ENCODE measurements at regions not wholly inside any gene's neighbourhood (a gene's known extent, or its start where the extent isn't known, plus 50 kb on each side); places are given as distances from the start of the nearest gene placed in this dataset.
"Not testable (repeated sequence)": the region's sequence is repeated elsewhere in the genome, so short reads cannot be mapped to it uniquely, and the experiment has no call there.

DNA sequence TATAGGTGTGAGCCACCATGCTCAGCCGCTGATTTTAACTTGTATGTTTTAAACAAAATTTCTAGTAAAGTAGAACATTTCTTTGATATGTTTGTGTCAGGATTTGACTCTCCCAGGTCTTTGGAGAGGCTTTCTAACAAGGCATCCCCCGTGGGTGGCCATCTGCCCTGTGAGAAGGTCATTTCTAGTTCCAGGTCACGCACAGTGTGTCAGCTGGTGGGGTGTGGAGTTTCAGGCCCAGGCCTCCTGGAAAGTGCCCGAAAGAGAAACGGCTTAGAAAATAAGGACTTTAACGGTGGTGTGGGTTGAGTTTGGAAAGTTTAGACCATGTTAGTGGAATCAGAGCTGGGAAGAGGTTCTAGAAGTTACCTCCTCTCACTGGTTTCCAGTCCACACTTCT lies 61.0 kb downstream of the SPDYE17 start:
- not testable (repeated sequence) for H3K27me3 Mint-ChIP-seq (ENCODE audit: low read depth); H3K27ac Mint-ChIP-seq; H3K9me3 Mint-ChIP-seq; H3K36me3 Mint-ChIP-seq (ENCODE audit: low read depth); H3K4me3 Mint-ChIP-seq; H3K4me1 Mint-ChIP-seq

DNA sequence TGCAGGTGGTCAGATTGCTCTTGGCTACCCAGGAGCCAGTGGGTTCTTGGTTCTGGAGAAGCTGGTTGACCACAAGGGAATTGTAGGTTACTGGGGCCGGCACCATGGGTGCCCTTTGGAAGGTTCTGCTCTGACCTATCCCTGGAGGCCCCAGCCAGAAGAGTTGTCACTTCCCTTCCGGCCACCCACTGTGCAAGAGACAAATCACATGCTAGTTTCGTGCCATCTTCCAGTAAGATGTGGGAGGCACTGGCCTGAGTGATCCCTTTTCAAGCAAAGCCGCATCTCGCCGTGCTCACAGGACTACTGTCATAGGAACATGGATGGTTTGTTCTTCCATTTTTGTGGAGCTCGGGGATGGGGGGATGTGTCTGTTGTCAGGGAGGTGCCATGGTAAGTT lies 62.3 kb downstream of the SPDYE17 start:
- not testable (repeated sequence) for H3K27me3 Mint-ChIP-seq (ENCODE audit: low read depth); H3K9me3 Mint-ChIP-seq; H3K4me3 Mint-ChIP-seq; H3K36me3 Mint-ChIP-seq (ENCODE audit: low read depth); H3K27ac Mint-ChIP-seq; H3K4me1 Mint-ChIP-seq

DNA sequence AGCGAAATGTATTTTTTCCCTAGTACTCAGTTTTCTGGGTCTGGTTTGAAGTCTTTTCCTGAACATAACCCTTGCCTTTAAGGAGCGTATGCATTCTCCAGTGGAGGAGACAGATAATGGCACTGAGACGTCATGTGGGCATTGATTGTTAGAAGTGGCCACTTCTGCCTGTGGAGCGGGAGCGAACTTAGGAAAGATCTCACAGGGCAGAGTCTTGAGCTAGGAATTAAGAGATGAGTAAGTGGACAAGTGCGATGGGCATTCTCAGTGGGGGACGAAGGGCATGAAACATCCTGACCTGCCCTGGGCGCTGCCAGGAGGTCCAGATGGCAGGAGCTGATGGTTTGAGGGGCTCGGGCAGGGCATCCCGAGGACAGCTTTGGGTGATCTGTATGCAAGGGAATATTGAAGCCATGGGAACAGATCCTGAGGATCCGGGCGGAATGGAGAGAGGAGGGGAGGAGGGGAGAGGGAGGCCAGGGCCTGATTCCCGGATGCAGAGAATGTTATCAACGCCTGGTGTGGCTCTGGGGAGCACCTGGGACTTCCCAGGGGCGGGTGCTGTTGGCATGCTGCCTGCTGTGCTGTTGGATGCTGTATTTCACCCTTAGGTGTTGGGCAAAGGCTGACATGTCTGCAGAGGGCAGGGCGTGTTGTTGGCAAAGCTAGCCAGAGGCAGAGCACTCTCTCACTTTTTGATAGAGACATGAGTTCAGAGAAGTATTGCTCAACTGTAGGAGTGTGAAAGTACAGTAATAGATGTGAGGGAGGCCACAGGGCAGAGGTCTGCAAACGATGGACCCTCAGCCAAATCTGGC lies 66.2 kb downstream of the SPDYE17 start:
- not testable (repeated sequence) for H3K36me3 Mint-ChIP-seq (ENCODE audit: low read depth); H3K4me1 Mint-ChIP-seq; H3K27ac Mint-ChIP-seq; H3K27me3 Mint-ChIP-seq (ENCODE audit: low read depth); H3K4me3 Mint-ChIP-seq; H3K9me3 Mint-ChIP-seq

DNA sequence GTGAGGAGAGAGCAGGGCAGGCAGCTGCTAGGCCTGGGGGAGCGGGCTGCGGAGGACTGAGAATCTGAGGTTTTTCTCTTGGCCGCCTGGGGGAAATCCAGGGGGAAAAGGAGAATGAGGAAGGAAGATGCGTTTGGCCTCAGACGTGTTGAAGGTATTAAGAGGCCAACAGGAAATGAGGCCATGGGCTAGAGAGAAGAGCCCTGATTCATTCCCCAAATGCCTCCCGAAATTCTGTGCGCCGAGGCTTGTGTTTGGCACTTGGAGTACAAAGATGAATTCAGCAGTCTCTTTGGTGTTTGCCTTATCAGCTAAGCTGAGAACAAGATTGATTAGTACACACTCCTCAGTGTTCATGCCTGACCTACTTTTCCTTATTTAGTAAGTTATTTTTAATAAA lies 68.1 kb downstream of the SPDYE17 start:
- H3K36me3 Mint-ChIP-seq (ENCODE audit: low read depth); H3K9me3 Mint-ChIP-seq; H3K4me3 Mint-ChIP-seq; H3K27ac Mint-ChIP-seq; H3K4me1 Mint-ChIP-seq; H3K27me3 Mint-ChIP-seq (ENCODE audit: low read depth): not testable (repeated sequence)

DNA sequence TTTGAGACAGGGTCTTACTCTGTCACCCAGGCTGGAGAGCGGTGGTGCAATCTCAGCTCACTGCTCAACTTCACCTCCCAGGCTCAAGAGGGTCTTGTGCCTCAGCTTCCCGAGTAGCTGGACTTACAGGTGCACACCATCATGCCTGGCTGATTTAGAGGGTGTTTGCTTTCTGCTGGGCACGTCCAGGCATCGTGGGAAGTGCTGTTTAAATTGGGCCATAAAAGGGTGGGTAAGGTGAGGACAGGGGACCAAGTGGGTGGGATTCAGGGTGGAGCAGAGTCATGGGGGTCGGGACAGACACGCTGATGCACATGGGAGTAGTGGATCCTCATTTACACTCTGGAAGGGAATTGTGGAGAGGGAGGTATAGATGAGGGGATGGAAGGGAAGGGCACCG lies 69.1 kb downstream of the SPDYE17 start:
- H3K36me3 Mint-ChIP-seq (ENCODE audit: low read depth); H3K9me3 Mint-ChIP-seq; H3K27ac Mint-ChIP-seq; H3K4me1 Mint-ChIP-seq; H3K4me3 Mint-ChIP-seq; H3K27me3 Mint-ChIP-seq (ENCODE audit: low read depth): not testable (repeated sequence)

DNA sequence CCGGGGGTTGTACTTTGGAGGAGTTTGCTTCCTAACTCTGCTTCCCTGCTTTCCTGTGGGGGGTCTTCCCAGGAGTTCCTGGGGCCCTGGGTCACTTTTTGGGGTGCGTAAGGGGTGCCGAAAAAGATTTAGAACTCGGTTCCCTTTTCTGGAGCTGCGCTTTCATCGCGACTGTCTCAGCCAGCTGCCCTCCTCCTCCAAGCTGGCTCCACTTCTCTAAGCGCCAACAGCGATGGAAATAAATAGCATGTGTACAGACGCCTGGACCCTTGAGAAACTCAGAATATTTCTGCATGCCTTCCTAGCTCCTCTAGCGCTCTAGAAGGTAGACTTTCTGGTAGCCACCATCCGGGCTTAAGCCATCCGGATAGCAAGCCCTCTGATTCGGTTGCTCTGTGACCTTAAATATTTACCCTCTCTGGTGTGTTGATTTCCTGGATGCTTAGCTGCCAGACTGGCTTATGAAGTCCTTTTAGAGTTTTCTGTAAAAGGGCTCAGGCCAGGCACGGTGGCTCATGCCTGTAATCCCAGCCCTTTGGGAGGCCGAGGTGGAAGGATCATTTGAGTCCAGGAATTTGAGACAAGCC lies 71.7 kb downstream of the SPDYE17 start:
- not testable (repeated sequence) for H3K9me3 Mint-ChIP-seq; H3K4me3 Mint-ChIP-seq; H3K36me3 Mint-ChIP-seq (ENCODE audit: low read depth); H3K27me3 Mint-ChIP-seq (ENCODE audit: low read depth); H3K4me1 Mint-ChIP-seq; H3K27ac Mint-ChIP-seq

DNA sequence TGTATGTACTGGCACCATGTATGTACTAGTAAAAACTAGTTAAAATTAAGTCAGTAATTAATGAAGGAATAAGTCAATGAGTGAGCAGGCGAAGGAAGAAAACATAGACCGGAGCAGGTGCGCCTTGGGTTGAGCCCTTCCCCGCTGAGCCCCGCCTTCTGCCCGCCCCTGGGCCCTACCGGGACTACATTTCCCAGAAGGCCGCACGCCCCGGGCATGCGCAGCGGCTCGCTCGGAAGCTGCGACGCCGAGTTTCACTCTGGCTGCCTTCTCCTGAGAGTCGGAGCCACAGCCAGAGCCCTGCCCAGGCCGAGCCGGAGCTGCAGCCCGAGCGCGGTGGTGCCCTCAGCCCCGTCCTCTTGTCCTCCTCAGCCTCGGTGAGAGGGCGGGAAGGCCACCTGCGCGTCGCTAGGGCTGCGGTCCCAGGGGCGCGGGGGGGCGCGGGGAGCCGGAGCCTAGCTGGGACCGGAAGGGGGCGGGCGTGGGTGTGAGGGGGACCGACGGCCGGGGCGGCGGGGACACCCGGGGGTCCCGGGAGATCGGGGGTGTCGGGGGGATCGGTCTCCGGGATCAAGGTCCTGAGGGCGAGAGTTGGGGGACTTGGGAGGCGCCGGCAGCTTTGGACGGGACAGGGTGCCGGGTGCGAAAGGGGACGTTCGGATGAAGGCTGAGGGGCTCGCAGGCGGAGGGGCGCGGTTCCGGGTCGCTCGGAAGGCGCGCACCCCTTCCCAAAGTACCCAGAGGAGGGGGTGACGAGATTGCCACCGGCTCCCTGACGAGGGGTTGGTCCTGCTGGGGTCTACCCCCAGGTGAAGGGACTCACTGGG lies 72.4 kb downstream of the SPDYE17 start:
- not testable (repeated sequence) for H3K27me3 Mint-ChIP-seq (ENCODE audit: low read depth); H3K27ac Mint-ChIP-seq; H3K4me1 Mint-ChIP-seq; H3K4me3 Mint-ChIP-seq; H3K9me3 Mint-ChIP-seq; H3K36me3 Mint-ChIP-seq (ENCODE audit: low read depth)

DNA sequence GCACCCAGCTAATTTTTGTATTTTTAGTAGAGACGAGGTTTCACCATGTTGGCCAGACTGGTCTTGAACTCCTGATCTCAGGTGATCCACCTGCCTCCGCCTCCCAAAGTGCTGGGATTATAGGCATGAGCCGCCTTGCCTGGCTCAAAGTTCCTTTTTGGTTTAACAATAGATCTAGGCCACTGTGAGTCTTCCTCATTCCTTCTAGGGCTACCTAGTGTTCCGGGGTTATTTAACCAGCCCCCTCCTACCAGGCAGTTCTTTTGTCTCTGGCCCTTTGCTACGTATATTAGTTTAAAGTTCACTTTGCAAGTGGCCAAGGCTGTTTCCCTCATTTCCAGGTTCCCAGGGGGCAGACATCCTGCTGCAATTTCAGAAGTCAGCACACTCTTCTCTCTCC lies 75.6 kb downstream of the SPDYE17 start:
- H3K36me3 Mint-ChIP-seq (ENCODE audit: low read depth); H3K9me3 Mint-ChIP-seq; H3K27me3 Mint-ChIP-seq (ENCODE audit: low read depth); H3K27ac Mint-ChIP-seq; H3K4me1 Mint-ChIP-seq; H3K4me3 Mint-ChIP-seq: not testable (repeated sequence)

DNA sequence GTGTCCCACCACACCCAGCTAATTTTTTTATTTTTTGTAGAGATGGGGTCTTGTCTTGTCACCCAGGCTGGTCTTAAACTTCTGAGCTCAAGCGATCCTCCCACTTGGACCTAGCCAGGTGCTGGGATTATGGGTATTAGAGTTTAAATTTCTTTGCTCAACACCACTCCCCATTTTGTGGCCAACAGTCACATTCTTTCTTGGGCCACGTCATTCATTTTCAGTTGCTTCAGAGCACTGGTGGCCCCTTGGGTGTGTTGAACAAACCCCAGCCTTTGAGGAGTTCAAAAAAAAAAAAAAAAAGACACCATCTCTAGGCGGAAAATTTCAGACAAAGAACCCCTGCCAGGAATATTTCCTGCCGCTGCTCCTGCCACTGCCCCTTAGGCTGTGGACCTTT lies 77.0 kb downstream of the SPDYE17 start:
- not testable (repeated sequence) for H3K4me1 Mint-ChIP-seq; H3K36me3 Mint-ChIP-seq (ENCODE audit: low read depth); H3K4me3 Mint-ChIP-seq; H3K9me3 Mint-ChIP-seq; H3K27ac Mint-ChIP-seq; H3K27me3 Mint-ChIP-seq (ENCODE audit: low read depth)

DNA sequence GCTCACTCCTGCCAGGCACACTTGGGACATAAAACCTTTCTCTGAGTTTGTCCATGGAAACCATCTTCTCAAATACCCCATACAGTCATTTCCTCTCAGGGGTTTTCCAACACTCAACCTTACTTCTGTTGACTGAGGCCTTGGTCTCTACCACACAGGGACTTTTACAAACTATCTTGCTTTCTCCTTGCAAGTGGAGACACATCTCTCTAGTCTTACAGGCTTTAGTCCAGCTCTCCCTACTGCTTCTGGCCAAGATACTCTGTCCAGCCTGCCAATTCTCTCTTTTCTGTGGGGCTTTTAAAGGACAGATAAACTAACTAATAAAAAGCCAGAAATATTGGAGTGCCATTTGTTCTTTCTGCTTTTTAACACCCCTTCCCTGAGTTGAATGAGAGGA lies 87.6 kb downstream of the SPDYE17 start:
- not testable (repeated sequence) for H3K4me1 Mint-ChIP-seq, H3K9me3 Mint-ChIP-seq

DNA sequence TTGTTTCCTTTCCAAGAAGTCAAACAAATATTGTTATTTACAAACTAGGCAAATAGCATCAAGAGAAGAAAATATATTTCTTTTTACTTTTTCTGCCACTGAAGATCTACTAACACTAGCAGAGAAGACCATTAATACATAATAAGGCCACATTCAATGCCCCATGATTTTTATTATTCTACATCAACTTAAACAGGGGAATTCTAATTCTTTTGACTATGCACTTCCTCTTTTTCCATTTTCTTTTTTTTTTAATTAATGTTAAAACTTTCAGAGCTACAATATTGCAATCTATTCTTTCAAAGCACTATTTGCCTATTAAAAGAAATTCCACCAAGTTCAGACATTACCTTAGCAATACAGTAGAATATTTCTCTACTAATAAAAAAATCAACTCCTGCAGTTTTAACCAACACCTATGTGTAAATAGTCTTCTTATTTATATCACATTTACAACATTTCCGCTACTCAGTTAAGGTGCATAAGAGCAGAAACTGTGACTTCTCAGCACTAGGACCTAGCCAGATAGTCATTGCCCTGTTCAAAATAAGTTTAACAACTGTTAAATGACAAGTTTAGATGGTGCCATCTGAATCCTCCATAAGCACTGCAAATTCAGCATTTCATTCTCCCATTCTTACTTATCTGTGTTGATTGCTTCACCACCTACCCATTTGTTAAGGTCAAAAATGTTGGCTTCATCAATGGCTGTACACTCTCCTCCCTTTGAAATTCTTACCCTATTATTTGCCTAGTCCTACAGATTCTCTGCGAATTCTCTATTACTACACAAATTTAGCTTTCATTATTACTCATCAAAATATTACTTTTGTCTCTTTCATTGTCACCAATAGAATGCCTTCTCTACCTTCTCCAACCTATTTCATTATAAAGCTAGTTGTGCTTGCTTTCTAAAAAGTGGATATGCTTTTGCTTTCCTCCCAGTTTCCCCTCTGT lies 90.1 kb downstream of the SPDYE17 start:
- H3K27me3 Mint-ChIP-seq (ENCODE audit: low read depth); H3K36me3 Mint-ChIP-seq (ENCODE audit: low read depth); H3K9me3 Mint-ChIP-seq; H3K27ac Mint-ChIP-seq; H3K4me1 Mint-ChIP-seq; H3K4me3 Mint-ChIP-seq: not testable (repeated sequence)

More for the DNA sequence above, 87.6 kb downstream of the SPDYE17 start:
- not testable (repeated sequence) for H3K4me3 Mint-ChIP-seq; H3K36me3 Mint-ChIP-seq (ENCODE audit: low read depth); H3K27ac Mint-ChIP-seq; H3K27me3 Mint-ChIP-seq (ENCODE audit: low read depth)

DNA sequence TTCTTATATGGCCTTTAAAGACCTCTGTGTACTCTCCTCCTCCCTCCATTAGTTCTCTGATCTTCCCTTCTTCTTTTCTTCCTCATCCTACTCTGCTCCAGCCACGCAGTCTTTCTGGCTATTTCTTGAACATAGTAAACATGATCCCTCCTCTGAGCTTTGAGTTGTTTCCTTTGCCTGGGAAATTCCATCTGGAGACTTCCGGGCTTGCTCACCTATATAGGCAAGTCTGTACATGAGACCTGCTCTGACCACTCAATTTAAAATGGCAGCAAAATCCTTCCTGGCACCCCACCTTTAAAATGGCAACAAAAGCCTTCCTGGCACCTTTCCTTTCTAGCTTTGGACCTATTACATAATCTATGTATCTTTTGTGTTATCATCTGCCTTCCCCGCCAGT lies 94.4 kb downstream of the SPDYE17 start:
- not testable (repeated sequence) for H3K4me1 Mint-ChIP-seq; H3K4me3 Mint-ChIP-seq; H3K27me3 Mint-ChIP-seq (ENCODE audit: low read depth); H3K9me3 Mint-ChIP-seq; H3K27ac Mint-ChIP-seq; H3K36me3 Mint-ChIP-seq (ENCODE audit: low read depth)

DNA sequence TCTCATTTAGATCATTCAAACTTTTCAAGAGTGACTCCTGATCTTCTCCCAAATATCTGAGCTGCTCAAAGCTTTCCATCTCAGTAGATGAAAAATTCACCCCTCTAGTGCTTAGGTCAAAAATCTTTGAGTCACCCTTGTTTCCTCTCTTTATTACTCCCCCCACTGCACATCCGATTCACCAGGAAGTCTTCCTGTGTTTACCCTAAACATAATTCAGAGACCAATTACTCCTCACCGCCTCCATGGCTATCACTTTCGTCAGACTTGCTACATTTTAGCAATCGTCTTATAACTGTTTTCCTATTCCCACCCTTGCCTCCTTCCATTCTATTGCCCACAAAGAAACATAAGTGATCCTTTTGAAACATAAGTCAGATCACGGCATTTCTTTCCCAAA lies 94.8 kb downstream of the SPDYE17 start:
- H3K27me3 Mint-ChIP-seq (ENCODE audit: low read depth); H3K9me3 Mint-ChIP-seq; H3K4me1 Mint-ChIP-seq; H3K36me3 Mint-ChIP-seq (ENCODE audit: low read depth); H3K4me3 Mint-ChIP-seq; H3K27ac Mint-ChIP-seq: not testable (repeated sequence)

DNA sequence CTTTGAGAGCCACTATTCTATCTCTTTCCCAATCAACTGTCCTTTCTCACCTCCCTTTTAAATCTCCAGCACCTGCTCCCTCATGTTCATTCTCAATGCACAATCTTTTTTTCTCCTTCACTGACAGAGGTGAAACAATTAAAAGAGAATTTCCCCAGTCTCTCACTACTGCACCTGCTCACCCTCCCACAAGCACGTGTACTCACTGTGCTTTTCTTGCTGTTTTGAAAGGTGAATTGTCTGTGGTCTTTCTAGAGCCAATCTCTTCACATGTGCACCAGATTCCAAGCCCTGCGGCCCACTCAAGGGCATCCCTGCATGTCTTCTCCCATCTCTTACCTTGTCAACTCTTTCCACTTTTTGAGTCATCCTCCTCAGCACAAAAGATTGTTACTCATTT lies 95.8 kb downstream of the SPDYE17 start:
- not testable (repeated sequence) for H3K4me1 Mint-ChIP-seq; H3K36me3 Mint-ChIP-seq (ENCODE audit: low read depth); H3K27ac Mint-ChIP-seq; H3K9me3 Mint-ChIP-seq; H3K27me3 Mint-ChIP-seq (ENCODE audit: low read depth); H3K4me3 Mint-ChIP-seq

DNA sequence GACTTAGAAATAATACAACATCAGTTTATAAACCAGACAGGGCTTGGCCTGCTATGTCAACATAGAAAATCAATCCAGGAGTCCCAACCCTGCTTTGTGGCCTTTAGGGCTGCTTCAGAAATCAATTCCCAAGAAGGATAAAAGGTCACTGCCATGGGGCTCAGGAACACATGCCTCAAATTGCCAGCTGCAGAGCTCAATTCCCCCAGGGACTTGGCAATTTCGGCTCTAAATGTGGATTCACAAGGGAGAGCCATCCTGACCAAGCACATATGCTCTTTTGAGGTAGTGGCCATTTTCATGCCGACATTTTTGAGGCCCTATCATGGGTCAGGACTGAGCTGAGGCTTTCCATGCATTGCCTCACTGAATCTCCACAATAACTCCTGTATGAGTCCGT lies 97.5 kb downstream of the SPDYE17 start:
- H3K4me1 Mint-ChIP-seq; H3K9me3 Mint-ChIP-seq; H3K27ac Mint-ChIP-seq; H3K4me3 Mint-ChIP-seq; H3K27me3 Mint-ChIP-seq (ENCODE audit: low read depth); H3K36me3 Mint-ChIP-seq (ENCODE audit: low read depth): not testable (repeated sequence)
